Middle frontal gyrus (tissue), 1 donor: ENCODE measurements at regions not wholly inside any gene's neighbourhood (a gene's known extent, or its start where the extent isn't known, plus 50 kb on each side); places are given as distances from the start of the nearest gene placed in this dataset.

Source experiments
- DNase-seq: peaks from one replicate; pipeline ENCODE4 v3.0.0-alpha.2; 2015; ENCODE audit warnings: low spot score; ENCODE audit errors: extremely low spot score

DNA sequence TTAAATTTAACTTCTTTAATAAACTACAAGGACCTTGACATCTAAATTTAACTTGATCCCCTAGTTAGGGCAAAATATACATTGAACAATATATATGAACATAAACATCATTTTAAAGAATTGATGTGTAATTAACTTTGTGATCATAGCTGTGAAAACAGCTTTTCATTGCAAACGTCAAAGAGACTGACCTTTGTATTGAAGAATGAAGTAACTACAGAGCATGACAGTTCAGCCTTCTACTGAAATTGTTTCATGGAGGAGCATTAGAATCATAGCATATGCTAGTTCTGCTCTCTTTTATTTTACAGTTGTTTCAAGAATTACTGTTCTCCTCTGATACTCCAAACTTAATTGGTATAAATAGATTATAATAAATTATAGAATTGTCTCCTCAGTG is 123.4 kb upstream of the PRR20A start:
- no peak for DNase-seq

DNA sequence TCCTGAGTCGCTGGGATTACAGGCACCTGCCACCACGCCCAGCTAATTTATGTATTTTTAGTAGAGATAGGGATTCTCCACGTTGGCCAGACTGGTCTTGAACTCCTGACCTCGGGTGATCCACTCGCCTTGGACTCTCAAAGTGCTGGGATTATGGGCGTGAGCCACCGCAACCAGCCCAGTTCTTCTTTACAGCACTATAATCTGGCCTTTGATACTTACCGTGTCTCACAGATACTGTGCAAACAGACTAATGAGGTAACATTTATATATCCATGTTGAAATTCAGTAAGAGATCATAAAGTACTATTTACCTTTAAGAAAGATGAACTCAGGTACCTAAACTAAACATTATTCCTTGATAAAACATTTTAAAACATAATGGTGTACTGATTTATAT is 121.8 kb upstream of the PRR20A start:
- no peak for DNase-seq

DNA sequence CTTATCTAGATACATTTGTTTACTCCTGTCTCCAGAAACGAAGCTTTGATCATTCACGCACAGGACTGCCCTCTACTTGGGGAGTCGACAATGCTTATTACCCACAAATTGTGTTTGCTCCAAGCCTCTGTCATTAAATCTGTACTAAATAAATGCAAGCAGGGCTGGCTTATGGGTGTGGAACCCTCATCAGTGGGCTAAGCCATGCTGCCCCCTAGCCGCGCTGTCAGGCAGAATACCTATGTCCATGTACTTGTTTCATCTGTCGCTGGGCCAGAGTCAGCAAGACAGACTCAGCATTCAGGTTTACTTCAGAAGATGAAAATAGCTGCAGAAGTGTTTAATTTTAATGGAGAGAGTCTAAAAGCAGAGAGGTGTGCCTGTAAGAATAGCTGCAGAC is 110.0 kb upstream of the PRR20A start:
- DNase-seq = no peak

DNA sequence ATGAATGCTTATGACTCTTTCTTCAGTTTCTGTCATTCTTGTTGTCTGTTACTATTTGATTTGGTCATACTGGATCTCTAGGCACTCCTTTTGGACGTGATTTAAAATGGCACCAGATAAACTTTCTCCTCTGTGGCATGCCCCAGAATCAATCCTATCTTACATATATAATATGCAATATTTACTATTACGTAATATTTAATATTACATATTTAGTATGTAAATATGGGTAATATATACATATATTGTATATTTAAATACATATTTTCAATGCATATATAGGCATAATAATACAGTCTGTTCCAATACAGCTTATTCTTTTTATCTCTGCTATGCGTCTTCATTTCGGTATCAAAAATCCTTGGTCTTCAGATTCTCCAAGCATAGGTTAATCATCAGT is 104.4 kb upstream of the PRR20A start:
- DNase-seq = no peak

DNA sequence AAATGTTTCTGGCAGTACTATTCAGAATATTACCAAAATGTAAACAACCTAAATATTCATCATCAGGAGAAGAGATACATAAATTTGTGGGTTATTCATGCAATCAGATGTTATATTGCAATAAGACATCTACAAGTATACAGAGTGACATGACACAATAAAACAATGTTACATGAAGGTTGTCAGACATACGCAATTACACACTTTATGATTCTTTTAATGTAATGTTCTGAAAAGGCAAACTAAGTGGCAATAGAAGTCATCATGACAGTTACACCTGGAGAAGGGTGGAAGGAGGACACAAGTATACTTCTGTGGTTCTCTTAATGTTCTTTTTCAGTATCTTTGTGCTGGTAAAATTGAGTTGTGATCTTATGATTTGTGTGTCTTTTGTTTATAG is 95.8 kb upstream of the PRR20A start:
- DNase-seq = no peak

DNA sequence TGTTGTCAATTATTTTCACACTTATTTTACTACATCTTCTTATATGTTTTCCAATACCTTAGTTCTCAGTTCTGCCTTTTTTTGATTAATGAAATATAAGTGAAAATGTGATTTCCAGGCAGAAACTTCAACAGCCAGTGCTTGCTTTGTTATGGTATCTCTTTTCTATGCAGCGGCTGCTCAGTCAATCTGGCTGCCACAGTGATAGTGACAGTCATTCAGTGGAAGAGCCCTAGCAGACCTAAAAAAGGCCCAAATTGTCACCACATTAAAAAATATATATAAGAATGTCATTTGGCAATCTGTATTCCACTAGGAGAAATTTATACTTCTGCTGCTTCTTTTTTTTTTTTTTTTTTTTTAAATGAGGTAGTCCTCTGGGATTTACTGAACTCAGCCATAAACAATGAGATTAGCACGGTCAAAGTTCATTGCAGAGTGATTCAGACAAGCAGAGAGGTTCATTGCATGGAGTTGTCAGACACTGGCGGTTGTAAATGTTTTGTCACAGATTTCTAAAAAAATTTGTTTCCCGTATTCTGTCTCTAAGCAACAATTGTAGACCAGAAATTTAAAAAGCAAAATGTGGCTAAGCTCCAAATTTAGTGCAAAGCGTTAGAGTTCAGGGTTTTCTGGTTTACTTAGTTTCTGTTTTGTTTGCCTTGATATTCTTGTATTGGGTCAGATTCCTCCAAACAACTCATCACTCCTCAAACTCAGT is 94.7 kb upstream of the PRR20A start:
- DNase-seq = no peak

DNA sequence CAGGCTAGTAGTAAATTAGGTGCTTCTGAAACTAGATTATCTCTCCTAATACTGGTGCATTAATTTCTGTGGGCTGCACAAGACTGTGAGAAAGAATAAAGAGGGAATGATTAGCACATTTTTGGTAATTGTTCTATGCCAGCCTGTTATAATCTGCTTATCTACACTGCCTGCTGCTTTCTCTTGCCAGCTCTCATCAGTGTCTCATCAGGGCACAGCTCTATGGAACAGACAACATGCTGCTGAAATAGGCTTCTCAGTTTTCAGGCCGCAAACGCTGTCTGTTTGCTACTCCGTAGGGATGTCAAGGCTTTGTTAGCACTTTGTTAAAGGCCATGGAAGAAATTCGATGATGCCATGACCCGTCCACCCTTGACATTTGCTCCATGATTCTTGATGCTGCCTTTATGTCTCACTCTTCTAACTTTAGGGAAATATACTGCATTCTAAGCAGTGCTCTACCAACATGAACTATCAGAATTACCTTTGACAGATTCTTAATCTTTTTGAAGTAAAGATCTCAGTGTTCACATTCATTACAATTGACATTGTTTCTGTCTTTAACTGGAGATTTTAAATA is 84.0 kb upstream of the PRR20A start:
- DNase-seq = no peak

DNA sequence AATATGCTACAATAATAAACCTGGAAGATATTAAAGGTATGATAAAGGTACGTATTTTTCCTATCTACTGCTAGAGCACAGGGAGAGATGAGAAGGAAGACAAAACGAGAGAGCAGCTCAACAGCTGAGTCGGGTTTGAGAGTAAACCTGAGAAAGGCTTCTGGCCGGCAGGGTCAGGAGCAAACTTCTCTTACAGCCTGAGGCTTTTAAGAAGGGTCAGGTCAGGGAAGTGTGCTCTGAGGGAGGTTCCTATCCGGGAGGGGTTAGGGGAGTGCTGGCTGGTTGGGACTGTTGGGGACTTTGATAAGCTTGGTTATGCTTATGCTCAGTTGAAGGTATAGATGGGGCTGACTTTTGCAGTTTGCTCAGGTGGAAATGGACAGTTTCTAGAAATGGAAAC is 77.7 kb upstream of the PRR20A start:
- DNase-seq = no peak

DNA sequence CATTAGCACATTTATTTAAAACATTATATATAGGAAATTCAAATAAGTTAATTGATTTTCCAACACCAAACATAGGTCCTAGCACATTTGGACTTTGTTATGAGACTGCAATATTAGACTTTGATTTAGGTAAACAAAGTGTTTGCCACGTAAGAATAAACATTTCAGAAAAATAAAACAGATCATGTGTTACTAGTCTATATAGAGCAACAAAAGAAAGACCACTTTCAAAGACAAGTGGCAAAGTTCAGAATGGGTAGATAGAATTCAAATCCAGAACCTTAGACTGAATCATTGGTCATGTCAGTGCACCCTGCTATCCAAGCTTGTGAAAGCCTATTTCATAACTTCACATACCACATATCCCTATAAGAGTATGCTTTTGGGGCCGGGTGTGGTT is 66.7 kb upstream of the PRR20A start:
- DNase-seq = no peak

DNA sequence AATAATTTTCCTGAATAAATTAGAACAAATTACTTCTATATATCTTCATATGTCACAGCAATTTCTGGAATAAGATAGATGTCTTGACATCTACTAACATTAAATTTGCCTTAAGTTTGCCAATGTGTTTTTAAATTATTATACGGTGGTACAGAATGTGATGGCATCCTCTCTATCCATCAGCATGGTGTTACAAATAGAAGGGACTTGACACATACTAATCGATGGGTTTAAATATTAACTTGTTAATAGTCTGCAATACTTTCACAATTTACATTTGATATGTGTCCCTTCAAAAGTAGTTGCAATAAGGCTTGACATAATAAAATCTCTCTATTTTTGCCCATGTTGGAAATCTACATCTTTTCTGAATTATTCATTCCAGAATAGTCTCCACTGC is 65.1 kb upstream of the PRR20A start:
- no peak for DNase-seq

DNA sequence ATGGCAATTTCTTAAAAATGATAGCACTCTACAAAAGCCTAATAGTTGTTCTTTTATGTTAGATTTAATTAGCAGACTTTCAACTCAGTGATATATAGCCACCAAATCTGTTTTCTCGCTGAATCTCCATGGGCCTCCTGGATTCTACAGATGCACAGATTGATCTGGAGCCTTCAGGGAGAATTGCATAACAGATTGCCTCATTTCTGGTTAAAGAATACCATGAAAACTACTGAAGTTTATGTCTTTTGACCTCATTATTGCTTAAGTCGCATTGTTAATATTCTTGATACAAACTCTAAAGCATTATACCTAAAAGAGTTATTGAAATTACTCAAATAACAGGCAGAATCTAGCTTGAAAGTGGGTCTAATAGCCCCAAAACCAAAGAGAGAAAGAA is 53.7 kb upstream of the PRR20A start:
- DNase-seq = no peak
